ENCODE measurements at regions not wholly inside any gene's neighbourhood (a gene's known extent, or its start where the extent isn't known, plus 50 kb on each side); places are given as distances from the start of the nearest gene placed in this dataset.

DNA sequence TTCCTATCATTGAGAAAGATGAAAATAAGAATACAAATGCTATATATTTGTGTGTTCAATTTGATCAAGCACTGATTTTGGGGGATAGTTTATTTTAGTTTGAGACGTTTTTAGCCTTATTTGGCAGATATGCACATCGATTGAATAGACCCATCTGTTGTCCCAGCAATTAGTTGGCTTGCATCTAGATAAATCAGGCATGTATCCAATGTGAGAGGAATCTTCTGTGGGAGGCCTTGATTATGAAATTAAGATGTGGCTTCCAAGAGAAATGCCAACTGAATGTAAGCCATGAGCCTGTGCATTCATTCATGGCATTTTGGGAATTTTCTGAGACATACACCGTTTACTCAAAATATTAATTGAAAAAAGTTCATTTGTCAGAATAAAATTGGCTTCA lies 623.1 kb downstream of the TECRL start:
- Histone ChIP-seq H3K27me3 (ENCODE audit: control insufficient read depth, insufficient read depth, low read length) (no peaks in the 10 kb centered on the region), H4K20me1 (ENCODE audit: insufficient read depth, low read length) (no peaks in the 10 kb centered on the region), H3K4ac (ENCODE audit: low read depth, low read length) (no peak overlapping the region), H3K79me1 (ENCODE audit: low read depth in 1 of 2, low read length in 2 of 2) (no peaks in the 10 kb centered on the region), H3K9me3 (ENCODE audit: control insufficient read depth, insufficient read depth, low read length) (0 out of 2 replicates have a peak, but pooled peaks cover 3% of the 10 kb centered on the region), H4K5ac (ENCODE audit: low read depth, low read length) (no peak overlapping the region), H2AFZ (replicated peaks; ENCODE audit: low read length, poor library complexity) (no peak overlapping the region), H3K4me3 (ENCODE audit: insufficient read depth, low read depth, low read length) (no peak overlapping the region), H3K9ac (ENCODE audit: low read depth, low read length) (no peak overlapping the region), H3K4me1 (ENCODE audit: control insufficient read depth, insufficient read depth, low read length) (no peaks in the 10 kb centered on the region), H3K18ac (ENCODE audit: low read depth, low read length) (no peak overlapping the region), H2AK5ac (ENCODE audit: low read depth, low read length) (no peak overlapping the region), H4K91ac (ENCODE audit: insufficient read depth, low read depth, low read length) (no peak overlapping the region), H2BK120ac (ENCODE audit: low read depth, low read length) (no peak overlapping the region), H3K14ac (replicated peaks; ENCODE audit: low read depth, low read length) (no peak overlapping the region), H2AK9ac (replicated peaks; ENCODE audit: low read depth, low read length, poor library complexity) (no peak overlapping the region), H4K8ac (ENCODE audit: low read depth in 2 of 2, low read length in 2 of 2) (no peak overlapping the region), H3K23ac (ENCODE audit: low read depth, low read length) (no peak overlapping the region), H3K36me3 (ENCODE audit: control insufficient read depth, insufficient read depth, low read length) (no peaks in the 10 kb centered on the region), H3K4me2 (ENCODE audit: low read depth, low read length) (no peak overlapping the region), H2BK5ac (ENCODE audit: low read depth, low read length, poor library complexity, severe bottlenecking) (no peak overlapping the region), H3K27ac (ENCODE audit: insufficient read depth, low read length) (no peak overlapping the region), H2BK15ac (ENCODE audit: low read depth, low read length) (no peak overlapping the region), H3K9me1 (ENCODE audit: insufficient read depth, low read length) (no peaks in the 10 kb centered on the region), H2BK20ac (ENCODE audit: low read depth, low read length) (no peak overlapping the region), H3K56ac (ENCODE audit: extremely low read depth, insufficient read depth, low read length) (no peak overlapping the region)
- intact Hi-C loops (cut with micrococcal nuclease), result no loop called here
- DNase-seq (no peak), ATAC-seq (ENCODE audit: low read depth) (no peak)
- WGBS, 2 experiments (ENCODE audit: extremely low coverage in 2 of 2, insufficient read length in 1 of 2), result 0% methylated on average over 1 of the region's 3 CpGs; no CpG with 5 or more reads in 1 of the 2 experiments
- POLR2A ChIA-PET (ENCODE audit: unreplicated experiment), result no interaction called here
- dilution Hi-C loops (cut with HindIII; ENCODE audit: low sequenced_read_pairs, unreplicated experiment), result no loop called here
- TF ChIP-seq, protein P1, sequence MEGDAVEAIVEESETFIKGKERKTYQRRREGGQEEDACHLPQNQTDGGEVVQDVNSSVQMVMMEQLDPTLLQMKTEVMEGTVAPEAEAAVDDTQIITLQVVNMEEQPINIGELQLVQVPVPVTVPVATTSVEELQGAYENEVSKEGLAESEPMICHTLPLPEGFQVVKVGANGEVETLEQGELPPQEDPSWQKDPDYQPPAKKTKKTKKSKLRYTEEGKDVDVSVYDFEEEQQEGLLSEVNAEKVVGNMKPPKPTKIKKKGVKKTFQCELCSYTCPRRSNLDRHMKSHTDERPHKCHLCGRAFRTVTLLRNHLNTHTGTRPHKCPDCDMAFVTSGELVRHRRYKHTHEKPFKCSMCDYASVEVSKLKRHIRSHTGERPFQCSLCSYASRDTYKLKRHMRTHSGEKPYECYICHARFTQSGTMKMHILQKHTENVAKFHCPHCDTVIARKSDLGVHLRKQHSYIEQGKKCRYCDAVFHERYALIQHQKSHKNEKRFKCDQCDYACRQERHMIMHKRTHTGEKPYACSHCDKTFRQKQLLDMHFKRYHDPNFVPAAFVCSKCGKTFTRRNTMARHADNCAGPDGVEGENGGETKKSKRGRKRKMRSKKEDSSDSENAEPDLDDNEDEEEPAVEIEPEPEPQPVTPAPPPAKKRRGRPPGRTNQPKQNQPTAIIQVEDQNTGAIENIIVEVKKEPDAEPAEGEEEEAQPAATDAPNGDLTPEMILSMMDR (conservative IDR thresholded peaks at IDR 0.05; ENCODE audit: low read depth, low read length), result no peak
- TF ChIP-seq MXI1 (IDR thresholded peaks at IDR 0.05; ENCODE audit: borderline replicate concordance, low read depth, low read length), result no peak
- TF ChIP-seq MAZ (IDR thresholded peaks at IDR 0.05; ENCODE audit: borderline replicate concordance, low read depth, low read length), result no peak
- no peak for TF ChIP-seq POLR2A (IDR thresholded peaks at IDR 0.05; ENCODE audit: low read depth, low read length)
- no peak for TF ChIP-seq NFE2L2 (IDR thresholded peaks at IDR 0.05; ENCODE audit: low read depth, low read length)
- no TSS peak for BruUV-seq (replicated peaks)
- CTCF ChIA-PET, result no interaction called here
- in situ Hi-C loops (cut with MboI; ENCODE audit: low sequenced_read_pairs), result no loop called here

Data from IMR-90 (cell line).